SK-N-SH (cell line): ENCODE measurements at regions not wholly inside any gene's neighbourhood (a gene's known extent, or its start where the extent isn't known, plus 50 kb on each side); places are given as distances from the start of the nearest gene placed in this dataset.
A peak's percentile ranks its signal among the peaks of the same experiment; 100 is the strongest.

Source experiments
- CTCF ChIA-PET: fragments of 300-600, 350-600 bp; formaldehyde crosslinking; extraction: SDS; loops from one replicate; lab custom pipeline; 2021; lab: Yijun Ruan, JAX
- POLR2A ChIA-PET: fragments of 350-600 bp; sonication (Branson Sonifier 250); formaldehyde crosslinking; extraction: SDS; loops from one replicate; lab custom pipeline; 2020; ENCODE audit warnings: antibody characterized with exemption, inconsistent platforms; lab: Yijun Ruan, JAX
- DNase-seq: peaks from one replicate; pipeline ENCODE4 v3.0.0; 2012
- H2AFZ ChIP-seq: fragments of 200-600 bp; sonication (generic); 2 replicates; pipeline ENCODE4 v1.8.1; 2016; ENCODE audit warnings: antibody characterized with exemption, mild to moderate bottlenecking, low read depth
- H3F3A ChIP-seq: fragments of 200-600 bp; sonication (generic); replicated peaks from 2 replicates; pipeline ENCODE3; 2016; ENCODE audit warnings: antibody characterized with exemption, mild to moderate bottlenecking; ENCODE audit not compliant: insufficient read depth
- H3K27ac ChIP-seq, 2 experiments: fragments of 200-500 bp in 1 of 2; fragments of 200-600 bp in 1 of 2; sonication (Bioruptor generic) in 1 of 2; sonication (generic), shearing (Covaris generic) in 1 of 2; 2 replicates each; pipeline versions ENCODE4 v1.5.1 to v1.6.1; 2014 to 2016; ENCODE audit warnings: low read depth in 2 of 2, inconsistent platforms in 1 of 2, low read length in 1 of 2, mild to moderate bottlenecking in 1 of 2, mixed read lengths in 1 of 2
- H3K27me3 ChIP-seq: fragments of 200-600 bp; sonication (generic), shearing (Covaris generic); 2 replicates; pipeline ENCODE4 v1.6.1; 2016; ENCODE audit warnings: mixed run types; ENCODE audit not compliant: insufficient read depth
- H3K36me3 ChIP-seq, 2 experiments: fragments of 200-500 bp in 1 of 2; fragments of 200-600 bp in 1 of 2; sonication (Bioruptor generic) in 1 of 2; sonication (generic) in 1 of 2; replicated peaks in 1 of 2; 2 replicates each; pipeline versions ENCODE3 to v1.5.1; 2014 to 2016; ENCODE audit warnings: low read length in 1 of 2, mild to moderate bottlenecking in 1 of 2; ENCODE audit not compliant: insufficient read depth in 2 of 2, control insufficient read depth in 1 of 2
- H3K4me1 ChIP-seq, 2 experiments: fragments of 200-500 bp in 1 of 2; fragments of 200-600 bp in 1 of 2; sonication (Bioruptor generic) in 1 of 2; sonication (generic), shearing (Covaris generic) in 1 of 2; 2 replicates each; pipeline versions ENCODE4 v1.5.1 to v1.6.1; 2014 to 2016; ENCODE audit warnings: low read depth in 1 of 2, low read length in 1 of 2, mixed run types in 1 of 2; ENCODE audit not compliant: insufficient read depth in 2 of 2, control insufficient read depth in 1 of 2
- H3K4me2 ChIP-seq: fragments of 200-600 bp; sonication (generic), shearing (Covaris generic); 2 replicates; pipeline ENCODE4 v1.6.1; 2017; ENCODE audit warnings: mixed run types
- H3K4me3 ChIP-seq, 2 experiments: fragments of 200-500 bp in 1 of 2; fragments of 200-600 bp in 1 of 2; sonication (Bioruptor generic) in 1 of 2; sonication (generic), shearing (Covaris generic) in 1 of 2; 2 replicates each; pipeline versions ENCODE4 v1.5.1 to v1.8.1; 2014 to 2016; ENCODE audit warnings: low read depth in 2 of 2, inconsistent platforms in 1 of 2, low read length in 1 of 2, mild to moderate bottlenecking in 1 of 2, mixed read lengths in 1 of 2, moderate library complexity in 1 of 2
- H3K79me2 ChIP-seq: fragments of 200-600 bp; sonication (generic); 2 replicates; pipeline ENCODE4 v1.8.1; 2017; ENCODE audit warnings: mild to moderate bottlenecking; ENCODE audit not compliant: insufficient read depth
- H3K9ac ChIP-seq: fragments of 200-600 bp; sonication (generic); 2 replicates; pipeline ENCODE4 v1.6.1; 2017; ENCODE audit warnings: mixed run types
- H3K9me2 ChIP-seq: fragments of 200-600 bp; sonication (generic); 2 replicates; pipeline ENCODE4 v1.6.1; 2017; ENCODE audit warnings: mixed run types
- H3K9me3 ChIP-seq: fragments of 200-600 bp; sonication (generic); 2 replicates; pipeline ENCODE4 v1.6.1; 2017; ENCODE audit warnings: mixed run types, mild to moderate bottlenecking, moderate library complexity
- H4K20me1 ChIP-seq: fragments of 200-600 bp; sonication (generic); 2 replicates; pipeline ENCODE4 v1.6.1; 2017; ENCODE audit warnings: mild to moderate bottlenecking, mixed run types; ENCODE audit not compliant: insufficient read depth
- CHD2 ChIP-seq: fragments of 150-350 bp; IDR thresholded peaks from 2 replicates; pipeline ENCODE4 v1.6.1; 2018; ENCODE audit warnings: low read length; ENCODE audit not compliant: partially characterized antibody
- EP300 ChIP-seq, 2 experiments: IDR thresholded peaks; 2 replicates each; pipeline versions ENCODE4 v1.4.0 to v1.6.1; 2012; ENCODE audit warnings: borderline replicate concordance in 1 of 2, low read depth in 1 of 2, low read length in 1 of 2
- EZH2phosphoT487 ChIP-seq: fragments of 200-600 bp; sonication (generic); IDR thresholded peaks from 2 replicates; pipeline ENCODE4 v1.6.1; 2017; ENCODE audit warnings: low read depth, mixed run types, mild to moderate bottlenecking, antibody characterized with exemption, moderate library complexity, borderline replicate concordance
- FOSL2 ChIP-seq: IDR thresholded peaks from 2 replicates; pipeline ENCODE4 v1.4.0; 2012; ENCODE audit warnings: low read depth, mild to moderate bottlenecking, moderate library complexity, borderline replicate concordance
- FOXJ3 ChIP-seq: sonication (generic); formaldehyde crosslinking; IDR thresholded peaks from 2 replicates; pipeline ENCODE4 v1.5.1; 2020; ENCODE audit warnings: mild to moderate bottlenecking, missing genetic modification reagents
- FOXM1 ChIP-seq: IDR thresholded peaks from 2 replicates; pipeline ENCODE4 v1.4.0; 2012; ENCODE audit warnings: low read depth, mild to moderate bottlenecking
- GABPA ChIP-seq: IDR thresholded peaks from 2 replicates; pipeline ENCODE4 v1.4.0; 2012; ENCODE audit warnings: low read depth, mild to moderate bottlenecking
- MEF2A ChIP-seq: IDR thresholded peaks from 2 replicates; pipeline ENCODE4 v1.4.0; 2012; ENCODE audit warnings: low read depth, borderline replicate concordance
- NFIC ChIP-seq: IDR thresholded peaks from 2 replicates; pipeline ENCODE4 v1.4.0; 2012; ENCODE audit warnings: borderline replicate concordance
- NRF1 ChIP-seq: IDR thresholded peaks from 2 replicates; pipeline ENCODE4 v1.6.1; 2012; ENCODE audit warnings: low read depth, mild to moderate bottlenecking, low read length
- POLR2AphosphoS5 ChIP-seq: IDR thresholded peaks from 2 replicates; pipeline ENCODE4 v1.6.1; 2012; ENCODE audit warnings: low read depth, low read length
- RAD21 ChIP-seq: IDR thresholded peaks from 2 replicates; pipeline ENCODE4 v1.6.1; 2012; ENCODE audit warnings: mild to moderate bottlenecking, low read length
- RXRA ChIP-seq: IDR thresholded peaks from 2 replicates; pipeline ENCODE4 v1.4.0; 2012; ENCODE audit warnings: low read depth, mild to moderate bottlenecking, borderline replicate concordance
- SMC3 ChIP-seq: IDR thresholded peaks from 2 replicates; pipeline ENCODE4 v1.6.1; 2012; ENCODE audit warnings: low read depth, low read length, improper control_type of control experiment
- TAF1 ChIP-seq: IDR thresholded peaks from 2 replicates; pipeline ENCODE4 v1.6.1; 2012; ENCODE audit warnings: low read depth, mild to moderate bottlenecking, low read length, moderate library complexity, borderline replicate concordance
- YY1 ChIP-seq: IDR thresholded peaks from 2 replicates; pipeline ENCODE4 v1.4.0; 2012; ENCODE audit warnings: low read depth, mild to moderate bottlenecking
- WGBS: methylation state at CpG from one replicate; pipeline ENCODE4 v1.1.6; 2017; ENCODE audit warnings: low lambda C conversion rate; 5-methylcytosine and 5-hydroxymethylcytosine counted together
- TF ChIP-seq, protein P1 (sequence below): fragments of 200-600 bp; sonication (generic); IDR thresholded peaks from 2 replicates; pipeline ENCODE4 v1.6.1; 2017; ENCODE audit warnings: antibody characterized with exemption, mild to moderate bottlenecking, moderate library complexity
- TF ChIP-seq, protein P2 (sequence below): fragments of 150-350 bp; IDR thresholded peaks from 2 replicates; pipeline ENCODE4 v1.6.1; 2016; ENCODE audit warnings: mild to moderate bottlenecking, low read depth, low read length
- TF ChIP-seq, protein P3 (sequence below): IDR thresholded peaks from 2 replicates; pipeline ENCODE4 v1.4.0; 2012; ENCODE audit warnings: low read depth, borderline replicate concordance

- 31% methylated on average over 2 of the region's 2 CpGs for WGBS
- no peak for TF ChIP-seq FOXM1
- no peak for TF ChIP-seq SMC3
- TF ChIP-seq RXRA, result no peak
- no peak for TF ChIP-seq NRF1
- no peak for DNase-seq
- no peak overlapping the region for H3K4me3 ChIP-seq
- no peaks in the 10 kb centered on the region for H3K36me3 ChIP-seq
- H3K4me1 ChIP-seq, result no peaks in the 10 kb centered on the region
- no peaks in the 10 kb centered on the region for H3K79me2 ChIP-seq
- H4K20me1 ChIP-seq, result no peaks in the 10 kb centered on the region
- no peaks in the 10 kb centered on the region for H3K9me2 ChIP-seq
- H3F3A ChIP-seq, result no peaks in the 10 kb centered on the region
- H3K9ac ChIP-seq, result no peak overlapping the region
- no peaks in the 10 kb centered on the region for H3K27me3 ChIP-seq
- H3K27ac ChIP-seq, result no peak overlapping the region
- H3K9me3 ChIP-seq, result no peaks in the 10 kb centered on the region
- ChIA-PET POLR2A (no interaction called here), CTCF (interaction anchor here (0.7 to 1.8 kb wide), 3 partner anchors 9 to 13 kb away, joined by 3 to 8 read pairs (median 3); no protein-coding TSS in a partner anchor)
- H3K4me2 ChIP-seq, result no peak overlapping the region
- H2AFZ ChIP-seq, result no peak overlapping the region
These were observed 333.9 kb upstream of the DDX53 start for GRCh38 chrX:22665818-22666217.

DNA sequence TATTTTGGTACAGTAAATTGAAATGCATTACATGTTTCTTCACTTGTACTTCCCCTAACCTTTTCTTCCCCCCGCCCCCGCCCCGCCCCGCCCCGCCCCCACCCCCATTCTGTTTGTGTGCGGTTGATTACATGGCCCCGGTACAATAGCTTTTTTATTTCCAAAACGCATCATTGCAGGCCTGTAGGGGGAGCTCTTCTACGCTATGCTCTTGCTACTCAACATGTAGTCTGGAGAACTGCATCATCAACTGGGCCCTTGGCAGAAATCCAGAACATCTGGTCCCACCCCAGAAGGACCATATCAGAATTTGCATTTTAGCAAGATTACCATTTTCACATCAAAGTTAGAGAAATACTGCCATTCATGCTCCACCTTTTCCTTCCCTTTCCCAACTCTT, 333.3 kb upstream of the DDX53 start:
- Histone ChIP-seq H2AFZ (no peak overlapping the region), H3K4me2 (no peak overlapping the region), H3K4me3 (no peak overlapping the region), H3K9ac (no peak overlapping the region), H3K4me1 (no peaks in the 10 kb centered on the region), H3F3A (no peaks in the 10 kb centered on the region), H3K27ac (no peak overlapping the region), H3K9me2 (no peaks in the 10 kb centered on the region), H3K9me3 (no peaks in the 10 kb centered on the region), H3K79me2 (no peaks in the 10 kb centered on the region), H4K20me1 (no peaks in the 10 kb centered on the region), H3K27me3 (no peaks in the 10 kb centered on the region), H3K36me3 (no peaks in the 10 kb centered on the region)
- POLR2A ChIA-PET, result no interaction called here
- peak; percentile 31 for DNase-seq
- CTCF ChIA-PET, result interaction anchor here (0.7 to 1.8 kb wide), 3 partner anchors 8 to 13 kb away, joined by 3 to 8 read pairs (median 3); no protein-coding TSS in a partner anchor
- 21% methylated on average over 9 of the region's 9 CpGs for WGBS
- TF ChIP-seq YY1 (no peak), RAD21 (peak; percentile 33), TAF1 (no peak), EP300 (IDR thresholded peaks at IDR 0.05; ENCODE audit: borderline replicate concordance in 1 of 2, low read depth in 1 of 2, low read length in 1 of 2) (no peak), FOSL2 (no peak), POLR2AphosphoS5 (no peak), NFIC (no peak), EZH2phosphoT487 (no peak), RXRA (no peak), CHD2 (no peak), MEF2A (no peak), GABPA (no peak), FOXJ3 (no peak)
- TF ChIP-seq, protein P1, sequence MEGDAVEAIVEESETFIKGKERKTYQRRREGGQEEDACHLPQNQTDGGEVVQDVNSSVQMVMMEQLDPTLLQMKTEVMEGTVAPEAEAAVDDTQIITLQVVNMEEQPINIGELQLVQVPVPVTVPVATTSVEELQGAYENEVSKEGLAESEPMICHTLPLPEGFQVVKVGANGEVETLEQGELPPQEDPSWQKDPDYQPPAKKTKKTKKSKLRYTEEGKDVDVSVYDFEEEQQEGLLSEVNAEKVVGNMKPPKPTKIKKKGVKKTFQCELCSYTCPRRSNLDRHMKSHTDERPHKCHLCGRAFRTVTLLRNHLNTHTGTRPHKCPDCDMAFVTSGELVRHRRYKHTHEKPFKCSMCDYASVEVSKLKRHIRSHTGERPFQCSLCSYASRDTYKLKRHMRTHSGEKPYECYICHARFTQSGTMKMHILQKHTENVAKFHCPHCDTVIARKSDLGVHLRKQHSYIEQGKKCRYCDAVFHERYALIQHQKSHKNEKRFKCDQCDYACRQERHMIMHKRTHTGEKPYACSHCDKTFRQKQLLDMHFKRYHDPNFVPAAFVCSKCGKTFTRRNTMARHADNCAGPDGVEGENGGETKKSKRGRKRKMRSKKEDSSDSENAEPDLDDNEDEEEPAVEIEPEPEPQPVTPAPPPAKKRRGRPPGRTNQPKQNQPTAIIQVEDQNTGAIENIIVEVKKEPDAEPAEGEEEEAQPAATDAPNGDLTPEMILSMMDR, result peak; percentile 48
- TF ChIP-seq, protein P2, sequence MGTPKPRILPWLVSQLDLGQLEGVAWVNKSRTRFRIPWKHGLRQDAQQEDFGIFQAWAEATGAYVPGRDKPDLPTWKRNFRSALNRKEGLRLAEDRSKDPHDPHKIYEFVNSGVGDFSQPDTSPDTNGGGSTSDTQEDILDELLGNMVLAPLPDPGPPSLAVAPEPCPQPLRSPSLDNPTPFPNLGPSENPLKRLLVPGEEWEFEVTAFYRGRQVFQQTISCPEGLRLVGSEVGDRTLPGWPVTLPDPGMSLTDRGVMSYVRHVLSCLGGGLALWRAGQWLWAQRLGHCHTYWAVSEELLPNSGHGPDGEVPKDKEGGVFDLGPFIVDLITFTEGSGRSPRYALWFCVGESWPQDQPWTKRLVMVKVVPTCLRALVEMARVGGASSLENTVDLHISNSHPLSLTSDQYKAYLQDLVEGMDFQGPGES, result no peak
- TF ChIP-seq, protein P3, sequence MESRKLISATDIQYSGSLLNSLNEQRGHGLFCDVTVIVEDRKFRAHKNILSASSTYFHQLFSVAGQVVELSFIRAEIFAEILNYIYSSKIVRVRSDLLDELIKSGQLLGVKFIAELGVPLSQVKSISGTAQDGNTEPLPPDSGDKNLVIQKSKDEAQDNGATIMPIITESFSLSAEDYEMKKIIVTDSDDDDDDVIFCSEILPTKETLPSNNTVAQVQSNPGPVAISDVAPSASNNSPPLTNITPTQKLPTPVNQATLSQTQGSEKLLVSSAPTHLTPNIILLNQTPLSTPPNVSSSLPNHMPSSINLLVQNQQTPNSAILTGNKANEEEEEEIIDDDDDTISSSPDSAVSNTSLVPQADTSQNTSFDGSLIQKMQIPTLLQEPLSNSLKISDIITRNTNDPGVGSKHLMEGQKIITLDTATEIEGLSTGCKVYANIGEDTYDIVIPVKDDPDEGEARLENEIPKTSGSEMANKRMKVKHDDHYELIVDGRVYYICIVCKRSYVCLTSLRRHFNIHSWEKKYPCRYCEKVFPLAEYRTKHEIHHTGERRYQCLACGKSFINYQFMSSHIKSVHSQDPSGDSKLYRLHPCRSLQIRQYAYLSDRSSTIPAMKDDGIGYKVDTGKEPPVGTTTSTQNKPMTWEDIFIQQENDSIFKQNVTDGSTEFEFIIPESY, result no peak
